DLD1 (cell line): ENCODE measurements at regions not wholly inside any gene's neighbourhood (a gene's known extent, or its start where the extent isn't known, plus 50 kb on each side); places are given as distances from the start of the nearest gene placed in this dataset.

Experiments
- in situ Hi-C: cut with HindIII; loops from 2 replicates; pipeline ENCODE4 v1.10.0; 2017; ENCODE audit warnings: low sequenced_read_pairs

GRCh38 chr1:234977875-234978396, 150.7 kb downstream of the TOMM20 start:
- in situ Hi-C loops, result loop anchor here (10.0 kb wide), 1 partner anchor 143 kb away; no protein-coding TSS in a partner anchor

DNA sequence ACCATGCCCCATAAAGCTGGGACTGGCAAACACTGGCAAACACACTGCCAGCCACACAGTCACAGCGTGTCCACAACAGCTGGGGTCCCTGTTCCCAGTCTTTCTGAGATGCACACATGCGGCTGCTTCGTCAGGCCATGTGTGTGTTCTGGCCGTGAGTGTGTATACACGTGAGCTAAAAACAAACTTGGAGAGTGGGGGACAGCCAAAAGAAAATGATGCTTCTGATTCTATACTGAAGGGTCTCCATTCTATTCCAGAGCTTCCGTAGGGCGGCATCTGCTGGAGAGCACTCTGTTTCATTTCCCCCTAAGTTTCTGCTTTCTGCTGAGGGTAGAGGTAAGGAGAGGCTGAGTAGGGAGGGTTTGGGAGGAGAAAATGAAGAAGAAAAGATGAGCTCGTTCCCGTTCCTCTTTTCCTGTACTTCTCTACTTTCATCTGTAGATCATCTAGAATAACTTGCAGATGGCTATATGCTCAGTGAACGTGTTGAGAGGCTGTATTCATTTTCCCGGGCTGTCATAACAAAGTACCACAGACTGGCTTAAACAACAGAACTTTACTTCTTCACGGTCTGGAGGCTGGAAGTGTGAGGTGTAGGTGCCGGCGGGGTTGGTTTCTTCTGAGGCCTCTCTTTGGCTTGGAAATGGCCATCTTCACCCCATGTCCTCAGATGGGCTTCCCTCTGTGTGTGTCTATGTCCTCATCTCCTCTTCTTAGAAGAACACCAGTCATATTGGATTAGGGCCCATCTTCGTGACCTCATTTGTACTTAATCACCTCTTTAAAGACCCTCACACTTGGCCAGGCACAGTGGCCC, 151.6 kb downstream of the TOMM20 start:
- in situ Hi-C loops, result loop anchor here (10.0 kb wide), 1 partner anchor 142 kb away; no protein-coding TSS in a partner anchor

- in situ Hi-C loops, result loop anchor here (10.0 kb wide), 1 partner anchor 141 kb away; no protein-coding TSS in a partner anchor
Observed at GRCh38 chr1:234975941-234976860, 152.4 kb downstream of the TOMM20 start.

- in situ Hi-C loops, result loop anchor here (10.0 kb wide), 1 partner anchor 141 kb away; no protein-coding TSS in a partner anchor
Observed at GRCh38 chr1:234975122-234975940, 153.3 kb downstream of the TOMM20 start.

- in situ Hi-C loops, result loop anchor here (10.0 to 25.0 kb wide), 2 partner anchors 139 to 361 kb away; partner anchors contain the start of gene IRF2BP2
Observed at GRCh38 chr1:234973426-234974250, 155.0 kb downstream of the TOMM20 start.

DNA sequence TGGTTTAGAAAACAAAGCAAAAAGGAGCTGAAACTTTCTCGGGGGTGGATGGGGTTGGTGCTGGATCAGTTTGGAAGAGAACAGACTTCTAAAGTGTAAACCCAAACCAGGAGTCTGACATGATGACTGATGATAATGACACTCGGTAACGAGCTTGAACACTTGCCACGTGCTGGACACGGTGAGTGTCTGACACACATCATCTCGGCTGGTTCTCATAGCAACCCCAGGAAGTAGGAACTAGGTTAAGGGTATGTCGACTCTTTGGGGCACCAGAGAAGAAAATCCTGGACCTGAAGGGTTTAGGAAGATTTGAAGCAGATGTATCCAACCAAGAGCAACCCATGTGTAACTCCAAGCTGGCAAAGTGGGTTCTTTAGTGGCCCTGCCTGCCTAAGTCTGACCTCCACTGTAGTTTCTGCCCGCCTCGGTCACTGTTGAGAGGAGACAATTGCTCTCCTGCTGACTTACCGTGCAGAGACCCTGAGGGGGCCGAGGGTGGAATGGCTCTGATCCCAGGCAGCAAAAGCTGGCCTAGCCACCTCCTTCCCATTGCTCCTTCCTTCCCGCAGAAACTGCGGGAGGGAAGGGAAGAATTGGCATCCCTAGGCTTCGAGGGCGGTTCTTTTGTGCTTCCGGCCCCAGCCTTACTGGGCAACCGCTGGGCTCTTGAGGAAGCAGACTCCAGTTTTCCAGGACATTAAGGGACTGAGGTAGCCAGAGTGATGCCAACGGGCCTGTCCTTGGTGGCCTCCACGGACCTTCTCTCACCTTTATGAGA, 156.0 kb downstream of the TOMM20 start:
- in situ Hi-C loops, result loop anchor here (10.0 to 25.0 kb wide), 2 partner anchors 138 to 360 kb away; partner anchors contain the start of gene IRF2BP2

DNA sequence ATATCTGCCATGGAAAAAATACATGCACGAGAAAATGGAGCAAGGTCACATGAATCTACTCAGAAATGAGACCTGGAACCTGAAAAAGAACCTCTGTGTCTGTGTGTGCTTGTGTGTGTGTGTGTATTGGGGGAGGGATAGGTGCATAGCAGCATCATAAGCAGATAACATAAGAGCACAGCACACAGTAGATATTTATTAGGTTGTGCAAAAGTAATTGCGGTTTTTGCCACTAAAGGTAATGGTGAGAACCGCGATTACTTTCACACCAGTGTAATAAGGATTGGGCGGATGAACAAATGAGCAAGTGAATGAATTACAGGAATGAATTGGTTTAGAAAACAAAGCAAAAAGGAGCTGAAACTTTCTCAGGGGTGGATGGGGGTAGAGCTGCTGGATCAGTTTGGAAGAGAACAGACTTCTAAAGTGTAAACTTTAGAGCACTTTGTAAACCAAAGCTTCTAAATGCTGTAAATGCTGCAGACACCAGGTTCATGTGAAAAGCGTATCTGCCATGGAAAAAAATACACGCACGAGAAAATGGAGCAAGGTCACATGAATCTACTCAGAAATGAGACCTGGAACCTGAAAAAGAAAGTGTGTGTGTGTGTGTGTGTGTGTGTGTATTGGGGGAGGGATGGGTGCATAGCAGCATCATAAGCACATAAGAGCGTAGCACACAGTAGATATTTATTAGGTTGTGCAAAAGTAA, 156.9 kb downstream of the TOMM20 start:
- in situ Hi-C loops, result loop anchor here (10.0 to 25.0 kb wide), 2 partner anchors 137 to 359 kb away; partner anchors contain the start of gene IRF2BP2

DNA sequence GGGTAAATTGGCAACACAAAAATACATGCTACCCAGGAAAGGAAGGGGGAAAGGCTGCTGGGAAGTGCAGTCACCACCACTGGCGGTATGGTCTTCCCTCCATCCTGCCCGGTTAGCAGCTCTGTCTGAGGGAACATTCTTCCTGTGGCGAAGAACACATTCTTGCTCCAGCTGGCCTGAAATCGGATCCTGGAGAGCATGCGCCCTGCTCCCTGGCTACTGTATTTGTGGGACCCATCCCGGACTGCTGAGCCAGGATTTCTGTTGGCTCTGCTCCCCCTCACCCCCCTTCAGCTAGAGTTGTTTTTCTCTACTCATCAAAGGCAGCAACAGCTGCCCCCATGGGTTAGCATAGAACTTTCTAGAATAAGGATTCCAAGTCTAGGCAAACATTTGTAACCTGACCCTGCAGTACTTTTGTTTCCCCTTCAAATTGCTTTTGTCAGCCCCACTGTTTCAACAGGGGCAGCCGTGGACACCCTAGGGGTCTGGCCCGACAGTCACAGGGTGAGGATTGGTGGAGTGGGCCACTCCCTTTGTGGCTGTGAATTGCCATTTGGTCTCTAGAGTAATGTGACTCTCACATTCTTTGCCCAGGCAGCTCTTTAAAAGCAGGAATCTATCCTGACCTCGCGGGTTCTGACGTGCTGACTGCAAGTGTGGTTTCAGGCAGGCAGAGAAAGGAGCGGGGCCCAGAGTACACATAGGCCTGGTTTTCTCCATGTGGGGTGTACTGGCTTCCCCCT, 157.7 kb downstream of the TOMM20 start:
- in situ Hi-C loops, result loop anchor here (10.0 to 25.0 kb wide), 2 partner anchors 136 to 359 kb away; partner anchors contain the start of gene IRF2BP2

DNA sequence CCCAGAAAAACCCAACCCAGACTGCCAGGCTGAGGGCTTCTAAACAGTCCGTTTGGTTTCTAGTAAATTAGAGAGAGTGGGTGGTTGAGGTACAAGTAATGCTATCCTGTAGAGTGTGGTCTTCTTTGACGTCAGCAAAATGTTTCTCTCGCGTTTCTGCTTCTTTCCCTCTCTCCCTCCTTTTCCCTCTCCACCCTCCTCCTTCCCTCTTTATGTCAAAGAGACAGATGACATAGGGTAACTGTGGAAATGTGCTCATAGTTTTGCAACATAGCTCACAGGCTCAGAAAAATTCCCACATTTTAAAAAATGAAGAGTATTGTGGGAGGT, 158.3 kb downstream of the TOMM20 start:
- in situ Hi-C loops, result loop anchor here (10.0 to 25.0 kb wide), 2 partner anchors 136 to 358 kb away; partner anchors contain the start of gene IRF2BP2

DNA sequence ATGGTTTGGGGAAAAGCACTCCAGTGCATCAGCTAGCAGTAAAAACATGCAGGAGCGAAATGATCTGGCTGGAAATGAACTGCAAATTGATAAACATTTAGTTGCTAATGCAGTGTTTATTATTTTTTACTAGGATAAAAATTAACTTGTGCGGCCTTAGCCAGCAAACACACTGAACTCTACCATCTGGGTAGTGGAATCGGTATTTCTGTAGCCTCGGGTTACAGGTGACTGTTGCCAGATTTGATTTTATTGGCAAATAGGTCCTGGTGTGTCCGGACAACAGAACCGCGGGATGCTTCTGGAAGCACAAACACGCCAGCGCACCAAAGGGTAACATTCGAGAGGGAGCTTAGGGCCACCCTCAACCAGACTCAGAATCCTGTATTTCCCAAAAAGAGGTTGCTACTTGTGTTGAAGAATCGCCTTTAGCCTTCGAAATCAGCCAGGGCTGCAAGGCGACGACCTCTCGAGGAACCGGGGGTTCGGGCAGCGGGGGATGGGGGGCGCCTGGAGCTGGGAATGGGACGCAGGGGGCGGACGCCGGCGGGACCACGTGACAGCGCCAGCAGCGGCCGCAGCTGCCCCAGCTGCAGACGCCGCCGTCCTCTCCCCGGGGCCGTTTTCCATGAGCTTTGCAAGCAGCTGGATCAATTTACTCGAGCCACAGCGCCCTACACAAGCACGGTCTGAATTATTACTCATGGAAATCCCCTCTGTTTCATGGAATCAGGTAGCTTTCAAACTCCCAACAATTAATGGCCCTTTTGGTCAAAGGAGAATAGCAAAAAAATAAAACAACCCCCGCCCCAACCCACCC, 158.8 kb downstream of the TOMM20 start:
- in situ Hi-C loops, result loop anchor here (10.0 to 25.0 kb wide), 2 partner anchors 135 to 357 kb away; partner anchors contain the start of gene IRF2BP2

- in situ Hi-C loops, result loop anchor here (25.0 kb wide), 1 partner anchor 357 kb away; the partner anchor contains the start of gene IRF2BP2
Observed at GRCh38 chr1:234969011-234969441, 159.6 kb downstream of the TOMM20 start.

GRCh38 chr1:234968451-234968850, 160.2 kb downstream of the TOMM20 start:
- in situ Hi-C loops, result loop anchor here (25.0 kb wide), 1 partner anchor 356 kb away; the partner anchor contains the start of gene IRF2BP2

DNA sequence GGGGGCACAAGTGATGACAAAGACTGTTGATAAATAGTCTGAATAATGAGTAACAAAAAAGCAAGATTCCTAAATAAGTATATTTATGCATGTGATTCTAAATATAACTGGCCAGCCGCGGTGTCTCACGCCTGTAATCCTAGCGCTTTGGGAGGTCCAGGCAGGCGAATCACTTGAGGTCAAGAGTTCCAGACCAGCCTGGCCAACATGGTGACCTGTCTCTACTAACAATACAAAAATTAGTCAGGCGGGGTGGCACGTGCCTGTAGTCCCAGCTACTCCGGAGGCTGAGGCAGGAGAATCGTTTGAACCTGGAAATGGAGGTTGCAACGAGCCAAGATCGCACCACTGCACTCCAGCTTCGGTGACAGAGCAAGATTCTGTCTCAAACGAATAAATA, 161.5 kb downstream of the TOMM20 start:
- in situ Hi-C loops, result loop anchor here (25.0 kb wide), 1 partner anchor 355 kb away; the partner anchor contains the start of gene IRF2BP2

DNA sequence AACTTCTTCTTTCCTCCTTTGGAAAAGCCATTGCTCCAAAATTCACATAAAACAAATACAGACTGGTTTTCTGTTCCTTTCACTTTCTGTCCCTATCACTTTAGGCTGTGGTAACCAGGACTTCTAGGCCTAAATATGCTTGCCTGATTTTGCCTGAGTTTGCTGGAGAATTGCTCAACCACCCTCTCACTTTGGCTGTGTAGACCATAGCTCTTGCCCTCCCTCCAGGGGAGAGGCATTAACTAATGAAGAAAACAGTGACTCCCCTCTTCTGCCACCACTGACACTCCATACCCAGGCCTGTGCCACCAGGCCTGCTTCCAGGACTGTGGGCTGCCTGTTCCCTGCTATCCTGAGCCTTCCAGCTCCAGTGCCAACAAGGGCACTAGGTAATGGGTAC, 163.5 kb downstream of the TOMM20 start:
- in situ Hi-C loops, result loop anchor here (25.0 kb wide), 1 partner anchor 353 kb away; the partner anchor contains the start of gene IRF2BP2

GRCh38 chr1:234963904-234964702, 164.5 kb downstream of the TOMM20 start:
- in situ Hi-C loops, result loop anchor here (25.0 kb wide), 1 partner anchor 352 kb away; the partner anchor contains the start of gene IRF2BP2
